ENCODE measurements at regions not wholly inside any gene's neighbourhood (a gene's known extent, or its start where the extent isn't known, plus 50 kb on each side); places are given as distances from the start of the nearest gene placed in this dataset.

GRCh38 chr6:16849988-16850680, 88.9 kb upstream of the ATXN1 start:
- DNase-seq = peak; percentile 37

GRCh38 chr6:16849280-16849987, 88.2 kb upstream of the ATXN1 start:
- DNase-seq = peak; percentile 70

GRCh38 chr6:16846399-16846778, 85.1 kb upstream of the ATXN1 start:
- DNase-seq = no peak

- peak; percentile 40 for DNase-seq
Observed at GRCh38 chr6:16844183-16844582, 82.9 kb upstream of the ATXN1 start.

GRCh38 chr6:16842676-16843075, 81.4 kb upstream of the ATXN1 start:
- no peak for DNase-seq

- peak; percentile 51 for DNase-seq
Observed at GRCh38 chr6:16841241-16841640, 80.0 kb upstream of the ATXN1 start.

- no peak for DNase-seq
Observed at GRCh38 chr6:16840725-16841124, 79.5 kb upstream of the ATXN1 start.

GRCh38 chr6:16840291-16840690, 79.0 kb upstream of the ATXN1 start:
- peak; percentile 43 for DNase-seq

GRCh38 chr6:16839631-16840179, 78.4 kb upstream of the ATXN1 start:
- no peak for DNase-seq

- no peak for DNase-seq
Observed at GRCh38 chr6:16837217-16837972, 76.1 kb upstream of the ATXN1 start.

- peak; percentile 38 for DNase-seq
Observed at GRCh38 chr6:16836144-16836981, 75.1 kb upstream of the ATXN1 start.

- DNase-seq = no peak
Observed at GRCh38 chr6:16834242-16834641, 73.0 kb upstream of the ATXN1 start.

GRCh38 chr6:16832721-16833120, 71.5 kb upstream of the ATXN1 start:
- DNase-seq = no peak

- DNase-seq = no peak
Observed at GRCh38 chr6:16832043-16832567, 70.8 kb upstream of the ATXN1 start.

- DNase-seq = no peak
Observed at GRCh38 chr6:16831136-16831535, 69.9 kb upstream of the ATXN1 start.

GRCh38 chr6:16828058-16828457, 66.8 kb upstream of the ATXN1 start:
- no peak for DNase-seq

GRCh38 chr6:16827627-16828026, 66.4 kb upstream of the ATXN1 start:
- no peak for DNase-seq

- no peak for DNase-seq
Observed at GRCh38 chr6:16825784-16826183, 64.5 kb upstream of the ATXN1 start.

- no peak for DNase-seq
Observed at GRCh38 chr6:16824845-16825685, 63.8 kb upstream of the ATXN1 start.

- DNase-seq = no peak
Observed at GRCh38 chr6:16823718-16824352, 62.6 kb upstream of the ATXN1 start.
